HG03280 (cell line): ENCODE measurements at regions not wholly inside any gene's neighbourhood (a gene's known extent, or its start where the extent isn't known, plus 50 kb on each side); places are given as distances from the start of the nearest gene placed in this dataset.

ENCODE experiments used
- ATAC-seq: cut with Tn5 transposase; IDR thresholded peaks from one replicate; pipeline ENCODE4 v1.9.1; 2021; ENCODE audit warnings: mild to moderate bottlenecking, moderate library complexity; ENCODE audit not compliant: unreplicated experiment

DNA sequence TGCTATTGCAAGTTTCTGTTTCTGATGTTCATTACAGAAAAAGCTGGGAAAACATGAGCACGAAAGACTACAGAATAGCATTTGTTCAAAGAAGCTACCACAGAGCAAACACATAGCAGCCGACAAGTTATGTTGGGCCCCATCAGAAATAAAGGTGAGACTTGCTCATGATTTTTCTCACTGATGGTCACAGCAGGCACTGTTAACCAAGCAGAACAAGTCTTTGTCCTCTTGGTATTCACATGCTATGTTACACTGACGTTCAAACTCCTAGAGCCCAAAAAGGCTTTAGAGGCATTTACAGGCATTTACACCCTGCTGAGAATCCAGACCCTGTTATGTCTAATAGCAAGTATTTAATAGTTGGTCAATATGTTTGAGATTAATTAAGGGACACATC is 235.0 kb upstream of the HNMT start:
- ATAC-seq, result no peak

DNA sequence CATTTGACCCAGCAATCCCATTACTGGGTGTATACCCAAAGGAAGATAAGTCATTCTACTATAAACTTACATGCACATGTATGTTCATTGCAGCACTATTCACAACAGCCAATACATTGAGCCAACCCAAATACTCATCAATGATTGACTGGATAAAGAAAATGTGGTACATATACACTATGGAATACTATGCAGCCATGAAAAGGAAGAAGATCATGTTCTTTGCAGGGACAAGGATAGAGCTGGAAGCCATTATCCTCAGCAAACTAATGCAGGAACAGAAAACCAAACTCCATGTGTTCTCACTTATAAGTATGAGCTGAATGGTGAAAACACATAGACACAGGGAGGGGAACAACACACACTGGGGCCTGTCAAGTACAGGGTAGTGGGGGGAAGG is 226.7 kb upstream of the HNMT start:
- no peak for ATAC-seq

DNA sequence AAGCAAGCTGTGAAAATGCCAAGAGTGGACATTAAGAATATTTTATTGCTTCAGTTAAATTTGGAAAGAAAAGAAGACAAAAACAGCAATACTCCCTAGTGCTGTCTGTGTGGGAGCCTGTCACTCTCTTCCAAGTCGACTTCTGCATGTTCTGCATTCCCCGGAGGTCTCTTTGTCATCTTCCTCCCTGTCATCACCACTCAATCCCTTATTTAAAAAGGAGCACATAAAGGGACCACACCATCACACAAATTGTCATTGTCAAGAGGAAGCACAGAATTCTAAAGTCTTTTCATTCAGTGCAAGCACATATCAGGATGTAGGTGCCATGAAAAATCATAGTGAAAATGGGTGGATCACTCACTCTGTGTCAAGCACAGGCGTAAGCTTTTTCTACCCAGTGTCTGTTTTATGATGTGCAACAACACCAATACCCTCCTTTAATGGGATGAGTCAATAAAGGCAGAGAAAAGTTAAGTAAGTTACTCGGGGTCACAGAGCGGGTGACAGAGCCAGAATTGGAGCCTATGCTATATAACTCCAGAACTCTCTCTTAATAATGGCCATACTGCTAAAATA is 222.4 kb upstream of the HNMT start:
- ATAC-seq, result no peak

DNA sequence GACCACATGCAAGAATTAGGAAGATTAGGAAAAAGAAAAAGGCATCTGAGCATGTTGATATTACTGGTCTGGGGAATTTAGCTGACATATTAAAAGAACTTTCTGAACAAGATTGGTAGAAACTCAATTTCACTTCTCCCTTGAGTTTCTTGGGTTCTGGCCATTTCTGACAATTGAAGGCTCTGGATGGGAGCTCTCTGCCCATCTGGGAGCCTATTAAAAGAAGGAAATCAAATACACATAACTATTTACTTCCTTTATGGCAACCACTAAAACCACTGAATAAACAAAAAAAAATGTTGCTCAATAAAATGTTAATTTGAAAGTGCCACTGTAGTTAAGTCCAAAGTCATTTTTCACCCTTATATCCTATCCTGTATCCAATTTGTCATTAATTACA is 216.8 kb upstream of the HNMT start:
- ATAC-seq, result no peak

DNA sequence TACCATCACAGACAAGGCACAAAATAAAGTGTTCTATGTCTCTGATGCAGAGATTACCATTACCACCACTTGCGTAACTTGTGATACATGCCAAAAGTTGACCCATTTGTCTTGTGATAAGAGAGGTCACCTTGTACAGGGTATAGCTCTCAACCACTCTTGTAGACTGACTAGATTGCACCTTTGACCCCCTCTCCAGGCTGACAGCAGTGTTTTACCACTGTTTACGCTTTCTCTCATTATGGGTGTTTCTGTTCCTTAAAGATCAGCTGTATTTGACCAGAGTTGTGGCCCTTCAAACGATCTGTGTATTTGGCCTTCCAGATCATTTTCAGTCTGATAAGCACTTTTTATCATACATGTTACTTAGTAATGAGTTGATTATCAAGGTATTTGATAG is 215.7 kb upstream of the HNMT start:
- ATAC-seq, result no peak

DNA sequence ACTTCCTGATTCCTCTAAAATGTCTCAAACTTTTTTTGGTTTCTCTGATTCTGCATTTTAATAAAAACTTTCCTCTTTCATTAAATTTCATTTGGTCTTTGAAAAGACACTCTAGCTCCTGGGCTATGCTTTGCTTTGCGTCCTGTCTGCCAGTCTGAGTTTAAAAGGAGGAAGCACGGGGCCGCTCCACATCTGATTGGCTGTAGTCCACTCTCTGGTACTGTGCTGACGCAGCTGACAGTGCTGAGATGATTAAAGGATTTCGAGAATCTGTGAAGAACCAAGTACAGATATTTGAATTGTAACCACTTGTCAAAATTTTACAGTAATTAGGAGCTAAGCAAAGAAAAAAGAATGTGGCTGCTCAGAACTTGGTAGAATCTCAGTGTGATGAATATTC is 199.6 kb upstream of the HNMT start:
- no peak for ATAC-seq

DNA sequence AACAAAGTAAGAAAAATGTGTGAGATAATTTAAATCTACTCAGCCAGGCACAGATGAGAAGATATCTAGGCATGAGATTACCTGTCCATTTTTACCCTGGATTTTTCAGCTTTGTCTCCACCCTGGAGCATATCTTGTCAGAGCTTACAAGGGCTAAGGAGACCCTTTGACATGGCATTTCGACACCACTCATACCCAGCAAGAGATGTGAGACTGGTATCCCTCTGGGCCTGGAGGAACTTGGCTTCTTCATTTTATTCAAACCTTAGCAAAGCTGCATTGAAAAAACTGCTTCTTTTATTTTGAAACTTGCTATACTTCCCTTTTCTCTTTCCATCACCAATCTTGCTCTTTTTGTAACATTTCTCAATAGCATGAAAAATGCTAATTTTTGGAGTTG is 194.9 kb upstream of the HNMT start:
- no peak for ATAC-seq

DNA sequence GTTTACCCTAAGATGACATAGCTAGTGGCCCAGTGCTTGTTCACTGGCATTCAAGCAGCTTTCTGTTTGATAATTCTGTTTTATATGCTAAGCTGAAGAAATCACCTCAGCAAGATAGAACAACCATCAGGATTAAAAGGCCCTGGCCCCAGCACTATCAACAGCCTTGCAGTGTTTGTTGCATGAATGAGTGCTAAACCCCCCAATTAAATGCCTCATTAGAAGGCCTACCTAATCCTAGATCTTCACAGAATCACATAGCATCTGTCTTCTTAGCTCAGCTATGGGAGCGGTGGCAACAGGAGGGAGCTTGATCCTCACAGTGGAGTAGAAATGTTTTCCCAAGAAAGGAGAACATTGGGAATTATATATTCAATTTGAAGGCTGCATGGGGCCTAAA is 194.1 kb upstream of the HNMT start:
- ATAC-seq, result no peak

DNA sequence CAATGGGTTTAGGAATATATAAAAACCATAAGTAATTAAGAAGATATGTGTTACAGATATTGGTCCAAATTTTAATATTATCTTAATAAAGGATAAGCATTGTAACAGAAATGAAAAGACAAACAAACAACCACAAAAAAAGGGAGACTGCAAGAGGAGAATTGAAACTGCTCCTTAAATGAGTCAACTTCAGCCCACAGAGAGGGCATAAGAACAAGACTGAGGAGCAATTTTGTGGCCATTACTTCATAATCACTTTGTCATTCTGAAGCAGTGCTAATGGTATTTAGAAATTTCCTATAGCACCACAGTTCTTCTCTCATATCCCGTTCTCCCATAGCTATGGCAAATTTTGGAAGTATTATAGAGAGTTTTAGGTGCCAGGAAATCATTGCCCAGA is 193.2 kb upstream of the HNMT start:
- no peak for ATAC-seq

DNA sequence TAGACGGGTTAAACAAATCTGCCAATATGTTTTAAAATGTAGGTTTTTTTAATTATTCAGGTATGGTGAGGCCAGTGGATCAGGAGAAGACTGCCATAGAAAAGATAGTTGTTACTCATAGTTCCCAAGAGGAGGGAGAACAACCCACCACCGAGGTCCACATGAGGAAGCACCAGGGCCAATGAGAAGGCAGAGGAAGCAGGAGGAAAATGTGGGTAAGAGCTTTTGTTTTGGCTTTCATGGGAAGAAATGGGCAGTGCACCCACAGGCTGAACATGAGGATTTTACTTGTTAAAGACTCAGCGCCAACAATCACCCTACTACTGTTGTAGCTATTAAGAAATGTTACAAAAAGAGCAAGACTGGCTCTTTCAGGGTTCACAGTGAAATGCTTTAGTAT is 191.8 kb upstream of the HNMT start:
- ATAC-seq, result no peak

DNA sequence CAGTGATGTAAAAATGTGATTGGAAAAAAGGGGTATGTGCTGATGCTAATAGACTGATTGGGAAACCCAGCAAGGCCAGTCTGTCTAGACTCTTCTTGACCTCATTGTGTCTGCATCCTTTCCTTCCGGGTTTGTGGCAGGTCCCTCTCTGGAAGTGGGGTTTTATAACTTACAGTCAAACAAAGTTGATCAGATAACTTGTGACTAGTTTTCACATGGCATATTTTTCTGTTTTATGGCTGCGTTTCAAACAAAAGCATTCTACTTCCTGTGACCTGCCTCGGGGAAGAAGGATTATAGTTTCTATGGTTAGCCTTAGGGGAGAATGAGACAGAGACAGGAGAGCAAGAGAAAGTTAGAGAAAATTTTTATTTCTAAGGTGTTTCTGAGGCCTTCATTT is 188.7 kb upstream of the HNMT start:
- no peak for ATAC-seq

DNA sequence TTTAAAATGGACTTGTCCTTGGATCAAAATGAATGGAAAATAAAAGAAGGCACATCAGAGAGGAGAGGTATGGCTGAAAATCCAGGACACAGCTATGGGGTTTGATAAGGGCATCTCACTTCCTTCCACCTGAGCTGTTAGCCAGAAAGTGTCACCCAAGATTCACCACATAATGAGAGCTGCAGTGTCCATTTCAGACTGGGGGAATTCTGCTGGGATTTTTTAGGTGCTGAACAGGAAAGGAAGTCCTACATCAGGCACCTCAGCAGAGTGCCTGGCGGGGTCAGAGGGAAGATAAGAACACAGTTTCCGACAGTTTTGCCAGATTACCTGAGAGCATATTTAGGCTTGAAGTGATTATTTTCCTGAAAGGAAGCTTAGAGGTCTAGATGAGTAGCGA is 187.6 kb upstream of the HNMT start:
- ATAC-seq, result no peak

DNA sequence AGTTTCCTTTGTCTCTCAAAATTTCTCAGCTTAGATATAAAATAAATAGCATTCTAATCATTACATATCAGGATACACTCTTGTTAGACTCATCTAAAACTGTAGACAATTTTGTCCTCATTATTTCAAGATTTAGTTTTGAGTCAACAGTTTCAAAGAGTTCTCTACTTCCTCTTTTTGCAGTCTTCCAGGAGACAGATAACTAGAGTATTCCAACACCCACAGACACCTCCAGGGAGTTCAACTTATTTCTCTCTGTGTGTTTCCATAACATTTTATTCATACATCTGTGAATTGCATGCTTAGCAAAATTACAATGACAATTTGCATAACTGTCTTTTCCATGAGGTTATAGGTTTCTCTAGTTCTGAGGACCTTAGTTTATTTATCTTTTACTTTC is 166.6 kb upstream of the HNMT start:
- no peak for ATAC-seq

DNA sequence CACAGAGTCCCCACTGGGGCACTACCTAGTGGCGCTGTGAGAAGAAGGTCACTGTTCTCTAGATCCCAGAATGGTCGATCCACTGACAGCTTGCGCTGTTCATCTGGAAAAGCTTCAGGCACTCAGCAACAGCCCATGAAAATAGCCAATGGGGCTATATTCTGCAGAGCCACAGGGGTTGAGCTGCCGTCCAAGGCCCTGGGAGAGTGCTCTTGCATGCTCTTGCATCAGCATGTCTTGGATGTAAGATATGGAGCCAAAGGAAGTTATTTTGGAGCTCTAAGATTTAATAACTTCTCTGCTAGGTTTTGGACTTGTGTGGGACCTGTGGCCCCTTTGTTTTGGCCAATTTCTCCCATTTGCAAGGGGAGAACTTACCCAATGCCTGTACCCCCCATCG is 164.7 kb upstream of the HNMT start:
- no peak for ATAC-seq

DNA sequence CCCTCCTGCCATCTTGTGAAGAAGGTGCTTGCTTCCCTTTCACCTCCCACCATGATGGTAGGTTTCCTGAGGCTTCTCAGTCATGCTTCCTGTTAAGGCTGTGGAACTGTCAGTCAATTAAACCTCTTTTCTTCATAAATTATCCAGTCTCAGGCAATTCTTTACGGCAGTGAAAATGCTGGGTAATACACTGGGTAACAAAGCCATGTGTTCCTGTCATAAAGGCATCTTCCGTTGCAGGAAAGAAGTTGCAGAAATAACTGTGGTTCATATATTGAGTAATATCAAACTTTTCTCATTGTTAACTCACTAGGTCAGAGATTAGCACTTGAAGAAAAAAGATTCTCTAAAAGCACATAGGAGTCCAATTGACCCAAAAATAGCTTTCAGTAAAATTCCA is 163.9 kb upstream of the HNMT start:
- no peak for ATAC-seq

DNA sequence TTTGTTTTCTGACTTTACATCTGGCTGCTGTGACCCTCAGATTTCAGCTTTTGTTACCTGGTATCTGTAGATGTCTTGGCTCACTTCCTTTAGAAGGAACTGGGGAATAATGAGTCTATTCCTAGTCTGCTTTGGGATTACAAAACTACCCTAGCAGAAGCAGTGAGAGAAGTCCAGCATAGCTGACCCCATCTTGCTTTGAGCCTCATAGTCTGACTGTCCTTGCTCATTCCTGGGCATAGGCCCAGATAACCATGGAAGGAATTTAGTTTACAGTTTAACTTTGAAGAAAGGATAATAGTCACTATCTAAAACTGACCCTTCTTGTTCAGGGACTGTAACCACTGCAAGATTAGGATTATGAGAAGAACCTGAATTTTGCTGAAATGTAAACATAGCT is 163.0 kb upstream of the HNMT start:
- no peak for ATAC-seq

DNA sequence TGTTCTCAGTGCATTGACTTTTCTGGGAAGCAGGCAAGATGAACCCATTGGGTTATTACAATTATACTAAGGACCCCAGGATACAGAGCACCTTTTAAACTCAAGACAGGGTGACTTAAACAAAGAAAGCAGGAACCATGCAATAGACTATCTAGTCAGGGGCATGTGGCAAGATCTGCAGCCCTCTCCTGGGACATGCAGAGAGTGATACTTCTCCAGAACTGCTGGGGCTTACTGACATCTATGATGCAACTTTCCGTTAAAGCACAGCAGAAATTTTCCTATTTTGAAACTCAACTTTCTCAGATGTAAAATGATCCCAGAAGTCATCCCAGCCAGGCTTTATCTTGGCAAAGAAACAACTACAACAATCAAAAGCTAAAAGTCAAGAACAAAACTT is 162.2 kb upstream of the HNMT start:
- ATAC-seq, result no peak

DNA sequence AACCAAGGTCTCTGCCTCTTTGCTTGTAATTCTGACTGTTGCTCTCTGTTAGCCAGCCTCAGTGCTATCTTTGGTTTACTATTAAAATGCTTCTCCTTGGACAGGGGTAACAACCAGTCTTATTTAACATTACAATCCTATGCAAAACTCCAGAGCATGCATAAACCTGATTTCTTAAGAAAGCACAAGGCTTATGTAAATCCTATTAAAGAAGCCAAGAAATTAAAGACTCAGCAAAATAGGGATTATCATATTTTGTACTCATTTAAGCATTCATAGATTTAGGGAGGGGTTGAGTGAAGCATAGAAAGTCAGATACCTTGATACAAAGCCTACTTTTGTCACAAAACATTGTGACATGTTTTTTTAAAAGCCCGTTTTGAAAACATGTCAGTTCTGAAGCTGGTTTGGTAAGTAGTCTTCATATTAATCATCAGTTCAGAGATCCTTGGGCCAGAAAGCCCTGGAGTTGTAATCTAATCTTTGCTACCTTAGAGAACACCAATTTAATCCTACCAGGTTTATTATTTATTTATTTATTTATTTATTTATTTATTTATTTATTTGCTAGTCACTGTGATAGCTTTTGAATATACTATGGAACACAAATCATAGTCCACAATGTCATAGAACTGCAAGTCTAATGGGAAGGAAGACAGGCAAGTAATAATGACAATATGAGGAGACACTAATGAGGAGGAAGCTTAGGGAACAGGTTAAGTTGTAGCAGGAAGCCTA is 158.0 kb upstream of the HNMT start:
- no peak for ATAC-seq

DNA sequence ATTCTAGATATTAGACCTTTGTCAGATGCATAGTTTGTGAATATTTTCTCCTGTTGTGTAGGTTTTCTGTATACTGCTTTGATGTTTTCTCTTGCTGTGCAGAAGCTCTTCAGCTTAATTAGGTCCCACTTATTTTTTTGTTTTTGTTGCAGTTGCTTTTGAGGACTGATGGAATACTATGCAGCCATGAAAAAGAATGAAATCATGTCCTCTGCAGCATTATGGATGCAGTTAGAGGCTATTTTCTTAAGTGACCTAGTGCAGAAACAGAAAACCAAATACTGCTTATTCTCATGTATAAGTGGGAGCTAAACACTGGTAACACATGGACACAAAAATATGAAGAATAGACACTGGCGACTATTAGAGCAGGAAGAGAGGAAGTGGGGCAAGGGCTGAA is 155.0 kb upstream of the HNMT start:
- ATAC-seq, result no peak

DNA sequence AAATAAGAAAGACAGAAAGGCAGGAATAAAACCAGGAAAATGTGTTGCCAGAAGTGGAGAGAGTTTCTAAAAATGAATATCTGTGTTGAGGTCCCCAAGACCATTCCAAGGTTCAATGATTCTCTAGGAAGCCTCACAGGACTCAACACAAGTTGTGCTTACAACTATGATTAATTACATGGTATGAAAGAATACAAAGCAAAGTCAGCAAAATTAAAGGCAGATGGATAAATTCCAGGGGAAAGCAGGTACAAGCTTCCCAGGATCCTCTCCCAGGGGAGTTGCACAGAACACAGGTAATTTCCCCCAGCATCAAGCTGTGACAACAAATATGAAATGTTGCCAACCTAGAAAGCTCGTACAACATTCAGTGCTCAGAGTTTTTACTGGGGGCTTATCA is 154.4 kb upstream of the HNMT start:
- ATAC-seq, result no peak

DNA sequence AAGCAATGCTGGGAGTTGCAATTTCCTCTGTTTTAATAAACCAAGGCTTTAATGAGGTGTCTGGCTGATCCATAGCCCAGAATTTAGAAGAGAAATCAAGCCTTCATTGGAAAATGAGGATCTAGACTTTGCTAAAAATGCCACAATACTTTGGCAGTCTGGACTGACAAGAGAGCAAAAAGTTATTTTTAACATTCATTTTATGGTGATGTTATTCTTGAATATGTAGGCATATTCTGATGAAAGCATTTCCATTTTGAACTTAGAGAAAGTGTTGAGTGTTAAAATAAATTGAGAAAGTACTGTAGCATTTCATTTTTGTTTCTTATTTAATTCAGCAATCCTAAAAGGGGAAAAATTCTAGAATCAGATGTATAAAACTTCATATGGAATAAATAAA is 151.8 kb upstream of the HNMT start:
- ATAC-seq, result no peak

DNA sequence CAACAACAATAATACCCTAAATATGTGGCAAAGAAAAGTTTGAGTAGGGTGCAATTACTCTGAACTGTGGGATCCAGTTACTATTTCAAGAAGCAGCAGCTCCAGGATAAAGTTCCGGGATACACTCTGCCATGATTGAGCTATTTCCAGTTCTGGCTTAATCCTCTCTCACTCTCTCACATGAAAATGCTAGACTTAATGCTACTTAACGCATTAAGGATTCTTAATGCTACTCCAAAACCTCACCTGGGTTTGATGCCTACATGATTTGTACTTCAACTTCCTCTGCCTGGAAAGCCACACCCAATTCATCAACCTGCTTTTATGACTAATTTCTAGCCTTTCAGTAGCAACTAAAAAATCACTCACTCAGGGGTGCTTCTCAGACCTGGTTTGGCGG is 151.1 kb upstream of the HNMT start:
- ATAC-seq, result no peak

DNA sequence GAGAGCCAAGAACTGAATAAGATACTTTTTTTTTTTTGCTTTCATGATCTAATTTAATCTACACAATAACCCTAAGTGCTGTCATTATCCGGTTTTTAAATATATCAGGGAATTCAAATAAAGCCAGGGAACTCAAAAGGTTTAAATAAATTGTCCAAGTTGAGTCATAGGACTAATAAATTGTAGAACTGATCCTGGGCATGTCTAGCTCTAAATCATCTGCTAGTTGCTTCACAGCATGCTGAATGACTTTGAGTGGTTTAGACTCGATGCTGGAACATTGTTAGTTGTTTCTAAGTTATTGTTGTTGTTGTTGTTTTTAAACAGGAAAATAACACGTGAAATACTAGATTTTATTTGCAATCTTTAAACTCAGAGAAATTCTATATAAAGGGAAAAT is 147.2 kb upstream of the HNMT start:
- ATAC-seq, result no peak
